HG02610 (cell line): ENCODE measurements at regions not wholly inside any gene's neighbourhood (a gene's known extent, or its start where the extent isn't known, plus 50 kb on each side); places are given as distances from the start of the nearest gene placed in this dataset.

Source experiments
- ATAC-seq: cut with Tn5 transposase; IDR thresholded peaks from one replicate; pipeline ENCODE4 v1.9.1; 2021; ENCODE audit warnings: mild to moderate bottlenecking, moderate library complexity; ENCODE audit not compliant: unreplicated experiment

GRCh38 chr5:167950126-167950721 is 341.2 kb upstream of the WWC1 start:
- ATAC-seq, result no peak

GRCh38 chr5:167951116-167951515 is 340.3 kb upstream of the WWC1 start:
- ATAC-seq, result no peak

GRCh38 chr5:167952278-167952995 is 339.0 kb upstream of the WWC1 start:
- no peak for ATAC-seq

GRCh38 chr5:167953151-167953798 is 338.2 kb upstream of the WWC1 start:
- ATAC-seq, result no peak

- ATAC-seq, result no peak
Observed at GRCh38 chr5:167961731-167962130, 329.7 kb upstream of the WWC1 start.

GRCh38 chr5:167964529-167964928 is 326.9 kb upstream of the WWC1 start:
- ATAC-seq, result no peak

GRCh38 chr5:167965710-167966109 is 325.7 kb upstream of the WWC1 start:
- ATAC-seq, result no peak

GRCh38 chr5:167966979-167967378 is 324.5 kb upstream of the WWC1 start:
- no peak for ATAC-seq

GRCh38 chr5:167967494-167968177 is 323.8 kb upstream of the WWC1 start:
- no peak for ATAC-seq

- ATAC-seq, result no peak
Observed at GRCh38 chr5:167968837-167969236, 322.6 kb upstream of the WWC1 start.

- peak; percentile 97 for ATAC-seq
Observed at GRCh38 chr5:167969998-167970397, 321.4 kb upstream of the WWC1 start.

- no peak for ATAC-seq
Observed at GRCh38 chr5:167971706-167972105, 319.7 kb upstream of the WWC1 start.

GRCh38 chr5:167973126-167973525 is 318.3 kb upstream of the WWC1 start:
- no peak for ATAC-seq

- ATAC-seq, result no peak
Observed at GRCh38 chr5:167984951-167985350, 306.5 kb upstream of the WWC1 start.

- ATAC-seq, result no peak
Observed at GRCh38 chr5:167985373-167985772, 306.1 kb upstream of the WWC1 start.

GRCh38 chr5:167987490-167988280 is 303.8 kb upstream of the WWC1 start:
- no peak for ATAC-seq

GRCh38 chr5:167992868-167993267 is 298.6 kb upstream of the WWC1 start:
- ATAC-seq, result no peak

GRCh38 chr5:167993771-167994170 is 297.7 kb upstream of the WWC1 start:
- ATAC-seq, result no peak

- ATAC-seq, result no peak
Observed at GRCh38 chr5:167995844-167996425, 295.5 kb upstream of the WWC1 start.

GRCh38 chr5:167998148-167998767 is 293.2 kb upstream of the WWC1 start:
- no peak for ATAC-seq
